CD4-positive, alpha-beta T cell treated with Interleukin-15 for 4 hours (primary cell): ENCODE measurements at regions not wholly inside any gene's neighbourhood (a gene's known extent, or its start where the extent isn't known, plus 50 kb on each side); places are given as distances from the start of the nearest gene placed in this dataset.

Experiments
- DNase-seq: peaks from one replicate; pipeline ENCODE4 v3.0.0-alpha.2; 2020; ENCODE audit warnings: low spot score

DNA sequence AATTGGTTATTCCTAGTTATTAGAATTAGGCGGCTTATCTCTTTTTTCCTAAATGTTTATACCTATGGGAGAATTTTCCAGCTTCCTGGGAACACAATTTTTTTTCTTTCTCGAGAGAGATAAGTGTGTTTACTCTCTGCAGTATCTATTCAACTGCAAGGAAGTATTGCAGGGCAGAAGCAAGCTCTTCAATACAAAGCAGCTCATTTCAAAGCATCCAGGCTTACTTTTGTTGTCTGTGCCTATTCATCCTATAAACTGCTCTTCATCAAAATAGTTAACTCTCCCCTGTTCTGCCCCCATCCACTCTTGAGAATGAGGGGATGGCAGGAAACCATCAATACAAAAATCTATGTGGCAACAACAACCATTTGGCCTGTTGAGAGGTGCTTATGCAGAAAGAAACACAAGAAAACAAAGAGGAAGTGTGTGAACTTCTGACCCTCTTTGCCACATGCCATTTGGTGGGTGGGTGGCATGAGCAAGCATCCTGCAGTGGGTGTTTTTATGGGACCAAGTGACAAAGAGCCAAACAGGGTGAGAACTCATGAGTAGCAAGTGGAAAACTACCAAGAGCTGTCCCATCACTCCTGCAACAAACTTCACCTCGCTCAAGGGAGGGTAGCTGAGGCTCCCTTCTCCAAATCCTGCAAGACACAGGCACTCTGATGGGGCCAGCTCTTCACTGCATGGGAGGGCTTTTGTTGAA is 50.6 kb upstream of the MRPS6 start:
- peak; percentile 10 for DNase-seq

DNA sequence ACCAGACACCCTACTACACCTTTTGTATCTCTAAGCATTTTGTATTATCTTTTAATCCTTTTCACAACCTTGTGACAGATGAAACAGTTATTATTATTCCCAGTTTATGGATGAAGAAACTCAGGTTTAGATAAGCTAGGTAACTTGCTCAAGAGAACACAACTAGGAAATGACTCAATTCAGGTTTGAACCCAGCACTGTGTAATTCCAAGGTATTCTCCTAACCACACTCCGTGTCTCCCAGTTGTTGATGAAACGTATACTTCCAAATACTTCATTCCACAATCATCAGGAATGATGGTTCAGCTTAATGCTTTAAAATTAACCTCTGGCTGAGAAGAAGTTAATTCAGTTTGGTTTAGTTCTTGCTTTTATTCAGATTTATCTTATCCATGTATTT is 51.7 kb upstream of the MRPS6 start:
- no peak for DNase-seq

DNA sequence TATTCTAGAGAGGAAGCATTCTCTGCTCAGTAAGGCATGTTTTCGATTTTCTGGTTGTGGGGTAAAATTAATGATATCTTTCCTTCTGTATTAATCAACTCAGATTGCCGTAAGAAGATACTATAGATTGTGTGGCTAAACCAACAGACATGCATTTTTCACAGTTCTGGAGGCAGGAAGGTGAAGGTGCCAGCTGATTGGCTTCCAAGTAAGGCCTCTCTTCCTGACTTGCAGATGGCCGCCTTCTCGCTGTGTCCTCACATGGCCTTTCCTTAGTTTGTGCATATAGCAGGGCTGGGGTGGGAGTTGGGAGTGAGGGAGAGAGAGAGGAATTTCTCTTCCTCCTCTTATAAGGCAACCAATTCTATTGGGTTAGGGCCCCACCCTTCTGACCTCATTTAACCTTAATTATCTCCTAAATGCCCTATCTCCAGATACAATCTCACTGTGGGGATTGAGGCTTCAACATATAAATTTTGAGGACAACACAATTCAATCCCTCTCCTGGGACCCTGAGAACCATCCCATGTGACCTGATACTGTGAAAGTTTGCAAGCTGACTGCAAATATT is 52.3 kb upstream of the MRPS6 start:
- no peak for DNase-seq

DNA sequence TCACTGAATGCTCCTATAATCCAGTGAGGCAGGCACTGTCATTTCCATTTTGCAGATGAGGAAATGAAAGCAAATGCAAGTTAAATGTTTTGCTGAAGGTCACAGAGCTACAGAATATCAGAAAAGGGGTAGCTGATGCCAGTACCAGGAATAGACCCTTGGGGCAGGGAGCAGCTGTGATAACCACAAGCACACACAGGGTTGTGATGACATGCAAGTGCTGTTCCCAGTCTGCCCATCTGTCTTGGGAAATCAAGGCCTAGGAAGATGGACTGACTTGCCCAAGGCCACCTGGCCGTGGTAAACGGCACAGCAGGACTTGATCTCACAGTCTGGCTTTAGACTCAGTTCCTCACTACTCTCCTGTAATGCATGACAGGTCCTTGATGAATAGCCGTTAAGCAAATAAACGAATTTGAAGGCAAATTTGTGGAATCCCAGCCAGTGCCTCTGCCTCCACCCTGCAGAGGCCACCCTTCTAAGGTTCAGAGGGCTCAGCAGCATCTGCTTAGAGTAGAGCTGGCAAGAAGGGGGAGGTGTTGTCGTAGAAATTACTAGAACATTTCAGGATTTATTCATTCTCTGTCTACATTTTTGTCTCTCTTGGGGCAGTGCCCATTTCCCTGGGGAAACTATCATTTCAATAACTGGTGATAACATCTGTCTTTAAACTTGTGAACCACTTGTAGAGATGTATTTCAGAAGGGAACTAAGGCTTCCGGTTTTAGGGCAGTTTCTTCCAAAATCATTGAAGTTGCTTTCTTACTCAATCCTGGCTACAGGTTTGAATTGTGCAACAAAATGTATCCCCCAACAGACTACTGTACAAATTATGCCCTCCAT is 53.2 kb upstream of the MRPS6 start:
- no peak for DNase-seq

DNA sequence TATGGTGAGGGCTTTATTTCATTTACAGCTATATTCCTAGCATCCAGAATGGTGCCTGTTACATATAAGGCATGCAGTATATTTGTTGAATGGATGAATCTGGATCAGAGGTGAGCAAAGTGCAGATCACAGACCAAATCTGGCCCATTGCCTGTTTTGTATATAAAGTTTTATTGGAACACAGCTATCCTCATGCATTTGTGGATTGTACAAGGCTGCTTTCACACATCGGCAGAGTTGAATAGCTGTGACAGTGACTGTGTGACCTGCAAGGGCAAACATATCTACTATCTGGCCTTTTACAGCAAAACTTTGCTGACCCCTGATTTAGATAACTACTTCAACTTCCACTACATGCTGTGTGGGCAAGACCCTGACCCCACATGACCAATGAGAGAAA is 54.0 kb upstream of the MRPS6 start:
- DNase-seq = no peak

DNA sequence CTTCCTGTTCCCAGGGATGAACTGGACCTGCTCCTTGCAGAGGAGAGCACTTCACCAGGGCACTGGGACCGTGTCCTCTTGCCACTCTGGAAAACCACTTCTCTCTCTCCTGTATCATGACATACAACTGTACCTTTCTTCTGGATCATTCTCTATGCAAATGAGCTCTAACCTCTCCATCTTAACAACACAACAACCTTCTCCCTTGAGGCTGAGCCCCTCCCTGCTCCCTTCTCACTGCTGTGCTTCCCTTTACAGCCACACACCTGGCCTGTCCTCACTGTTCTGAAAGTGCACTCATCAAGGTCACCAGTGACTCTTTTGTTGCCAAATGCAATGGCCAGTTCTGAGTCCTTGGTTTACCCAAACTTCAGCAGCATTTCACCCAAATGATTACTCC is 54.5 kb upstream of the MRPS6 start:
- no peak for DNase-seq

DNA sequence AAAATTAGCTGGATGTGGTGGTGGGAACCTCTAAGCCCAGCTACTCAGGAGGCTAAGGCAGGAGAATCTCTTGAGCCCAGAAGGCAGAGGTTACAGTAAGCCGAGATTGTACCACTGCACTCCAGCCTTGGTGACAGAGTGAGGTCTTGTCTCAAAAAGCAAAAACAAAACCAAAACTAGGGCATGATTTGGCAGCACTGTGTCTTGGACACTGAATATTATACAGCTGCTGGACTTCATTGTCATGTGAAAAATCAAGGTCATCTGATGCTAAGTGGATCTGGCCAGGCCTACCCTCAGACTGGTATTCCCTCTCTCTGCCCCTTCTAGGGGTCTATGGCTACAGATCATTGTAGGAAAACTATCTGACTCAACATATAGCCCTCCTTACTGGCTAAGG is 55.2 kb upstream of the MRPS6 start:
- DNase-seq = no peak

DNA sequence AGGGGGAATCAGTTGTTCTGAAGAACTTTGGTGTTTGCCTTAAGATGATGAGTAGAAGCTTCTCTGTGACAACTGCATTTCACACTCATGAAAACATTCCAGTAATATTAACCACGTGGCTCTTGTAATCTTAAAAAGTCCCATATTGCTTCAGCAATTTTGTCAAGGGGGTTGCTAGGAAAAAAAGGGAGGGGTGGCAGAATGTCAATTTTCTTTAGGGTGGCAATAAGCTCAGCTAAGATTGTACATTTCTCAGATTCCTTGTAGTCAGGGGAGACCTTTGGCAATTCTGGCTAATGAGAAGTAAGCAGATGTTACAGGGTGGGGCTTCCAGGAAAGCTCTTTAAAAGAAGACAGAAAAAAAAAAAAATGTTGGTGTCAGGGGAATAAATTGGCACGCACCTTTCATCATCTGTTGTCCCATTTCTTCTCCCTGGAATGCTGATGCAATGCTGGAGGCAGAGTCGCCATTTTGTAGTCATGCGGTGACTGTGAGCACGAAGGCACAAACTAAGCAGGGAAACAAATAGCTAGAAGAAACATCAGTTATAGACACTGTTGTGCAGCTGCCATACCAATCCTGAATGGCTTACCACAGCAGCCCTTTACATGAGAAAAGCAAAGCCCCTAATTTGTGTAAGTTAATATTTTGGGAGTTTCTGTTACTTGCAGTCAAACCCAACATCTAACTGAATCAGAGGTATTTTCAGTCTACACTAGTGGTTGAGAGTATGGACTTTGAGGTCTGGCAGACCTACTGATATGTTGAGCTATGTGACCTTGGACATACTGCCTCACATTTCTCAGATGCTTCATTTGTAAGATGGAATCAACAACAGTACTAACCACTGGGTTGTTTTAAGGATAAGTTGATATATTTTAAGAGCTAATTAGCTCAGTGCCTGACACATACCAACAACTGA is 56.1 kb upstream of the MRPS6 start:
- no peak for DNase-seq

DNA sequence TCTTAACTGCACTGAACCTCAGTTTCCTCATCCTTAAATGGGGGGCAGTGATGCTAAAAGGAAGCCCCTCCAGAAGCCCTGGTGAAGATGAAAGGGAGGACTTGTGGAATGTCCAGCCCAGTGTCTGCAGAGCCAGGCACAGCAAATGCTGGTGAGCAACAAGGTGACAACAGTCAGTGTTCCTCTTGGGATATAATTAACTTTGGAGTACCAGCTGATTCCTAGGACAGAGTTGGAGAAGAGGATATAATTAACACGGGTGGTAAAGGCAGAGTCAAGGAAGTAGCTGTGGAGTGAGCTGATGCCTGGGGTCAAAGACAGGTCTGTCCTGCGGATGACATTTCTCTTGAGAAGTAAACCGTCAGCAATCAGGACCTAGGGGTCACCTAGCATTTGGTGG is 60.7 kb upstream of the MRPS6 start:
- no peak for DNase-seq

DNA sequence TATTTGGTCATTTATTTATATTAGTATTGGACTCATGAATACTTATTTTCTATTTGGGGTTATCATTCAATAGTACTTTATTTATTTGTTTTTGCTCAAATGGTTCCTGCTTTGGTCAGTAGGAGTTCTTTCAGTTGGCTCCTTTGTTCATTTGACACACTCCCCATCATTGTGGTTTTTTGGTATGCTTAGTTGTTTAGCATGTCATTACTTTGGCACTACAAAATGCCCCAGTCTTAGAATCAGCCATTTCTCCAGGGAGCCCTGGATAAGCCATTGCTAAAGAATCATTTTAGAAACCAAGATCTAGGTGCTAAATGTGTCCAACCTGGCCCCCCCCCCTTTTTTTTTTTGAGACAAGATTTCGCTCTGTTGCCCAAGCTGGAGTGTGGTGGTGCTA is 61.7 kb upstream of the MRPS6 start:
- DNase-seq = no peak

DNA sequence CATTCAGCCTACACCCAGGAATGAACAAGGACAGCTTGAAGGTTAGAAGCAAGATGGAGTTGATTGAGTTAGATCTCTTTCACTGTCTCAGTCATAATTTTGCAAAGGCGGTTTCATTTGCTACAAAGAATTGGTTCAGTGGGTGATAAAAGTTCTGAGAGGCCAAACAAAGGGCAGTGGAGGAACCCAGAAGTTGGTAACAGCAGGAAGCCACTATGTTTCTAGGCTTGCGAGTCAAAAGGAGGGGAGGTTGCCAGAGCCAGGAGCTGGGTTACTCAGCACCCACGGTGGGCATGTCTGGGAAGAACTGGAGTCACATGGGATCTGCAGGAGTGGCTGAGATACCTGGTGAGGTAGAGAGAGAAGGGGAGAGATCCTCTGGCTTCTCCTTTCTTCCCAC is 64.2 kb upstream of the MRPS6 start:
- no peak for DNase-seq

DNA sequence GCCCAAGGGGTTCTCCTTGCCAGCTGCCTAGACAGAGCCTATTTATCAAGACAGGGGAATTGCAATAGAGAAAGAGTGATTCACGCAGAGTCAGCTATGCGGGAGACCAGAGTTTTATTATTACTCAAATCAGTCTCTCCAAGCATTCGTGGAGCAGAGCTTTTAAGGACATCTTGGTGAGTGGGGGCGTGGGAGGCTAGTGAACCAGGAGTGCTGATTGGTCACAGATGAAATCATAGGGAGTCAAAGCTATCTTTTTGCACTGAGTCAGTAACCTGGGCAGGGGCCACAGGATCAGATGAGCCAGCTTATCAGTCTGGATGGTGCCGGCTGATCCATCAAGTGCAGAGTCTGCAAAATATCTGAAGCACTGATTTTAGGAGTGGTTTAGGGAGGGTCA is 64.8 kb upstream of the MRPS6 start:
- no peak for DNase-seq

DNA sequence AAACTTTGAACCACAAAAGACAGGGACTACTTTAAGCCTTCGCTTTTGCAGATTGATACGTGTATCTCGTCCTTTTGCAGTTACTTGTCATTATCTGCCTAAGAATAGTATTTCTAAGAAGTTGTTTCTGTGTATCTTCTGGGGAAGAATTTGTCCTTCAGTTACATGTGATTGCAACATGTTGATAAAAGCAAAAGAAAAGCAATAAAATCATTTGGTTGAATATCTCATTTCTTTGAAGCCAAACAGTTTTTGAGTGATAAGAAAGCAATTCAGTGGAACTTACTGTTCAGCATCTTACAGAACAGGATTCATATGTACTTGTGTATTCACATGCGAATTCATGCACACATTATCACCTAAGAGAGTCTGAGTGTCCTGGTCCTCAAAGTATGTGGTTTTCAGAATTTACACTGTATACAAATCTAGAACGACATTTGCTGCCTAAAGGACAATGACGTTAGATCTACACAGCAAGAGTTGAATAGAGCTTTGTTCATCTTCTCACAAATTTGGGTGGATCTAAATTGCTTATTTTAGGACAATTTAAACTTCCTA is 66.7 kb upstream of the MRPS6 start:
- no peak for DNase-seq

DNA sequence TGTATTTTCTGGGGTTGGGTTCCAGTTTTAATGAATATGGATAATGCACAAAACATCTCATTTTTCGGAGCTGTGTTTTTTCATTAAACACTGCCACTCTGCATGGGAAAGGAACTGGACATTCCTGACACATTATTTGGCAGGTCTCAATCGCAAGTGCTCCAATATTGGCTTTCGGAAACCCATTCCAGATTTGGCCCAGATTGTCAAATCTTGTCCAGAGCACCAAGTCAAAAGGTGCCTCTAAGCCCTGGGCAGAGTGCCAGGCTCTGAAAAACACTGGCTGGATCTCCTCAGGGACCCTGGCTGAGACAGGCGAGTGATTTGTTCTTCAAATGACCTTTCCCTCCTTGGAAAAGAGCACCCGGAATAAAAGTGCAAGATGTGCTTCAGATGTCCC is 68.4 kb upstream of the MRPS6 start:
- DNase-seq = no peak

DNA sequence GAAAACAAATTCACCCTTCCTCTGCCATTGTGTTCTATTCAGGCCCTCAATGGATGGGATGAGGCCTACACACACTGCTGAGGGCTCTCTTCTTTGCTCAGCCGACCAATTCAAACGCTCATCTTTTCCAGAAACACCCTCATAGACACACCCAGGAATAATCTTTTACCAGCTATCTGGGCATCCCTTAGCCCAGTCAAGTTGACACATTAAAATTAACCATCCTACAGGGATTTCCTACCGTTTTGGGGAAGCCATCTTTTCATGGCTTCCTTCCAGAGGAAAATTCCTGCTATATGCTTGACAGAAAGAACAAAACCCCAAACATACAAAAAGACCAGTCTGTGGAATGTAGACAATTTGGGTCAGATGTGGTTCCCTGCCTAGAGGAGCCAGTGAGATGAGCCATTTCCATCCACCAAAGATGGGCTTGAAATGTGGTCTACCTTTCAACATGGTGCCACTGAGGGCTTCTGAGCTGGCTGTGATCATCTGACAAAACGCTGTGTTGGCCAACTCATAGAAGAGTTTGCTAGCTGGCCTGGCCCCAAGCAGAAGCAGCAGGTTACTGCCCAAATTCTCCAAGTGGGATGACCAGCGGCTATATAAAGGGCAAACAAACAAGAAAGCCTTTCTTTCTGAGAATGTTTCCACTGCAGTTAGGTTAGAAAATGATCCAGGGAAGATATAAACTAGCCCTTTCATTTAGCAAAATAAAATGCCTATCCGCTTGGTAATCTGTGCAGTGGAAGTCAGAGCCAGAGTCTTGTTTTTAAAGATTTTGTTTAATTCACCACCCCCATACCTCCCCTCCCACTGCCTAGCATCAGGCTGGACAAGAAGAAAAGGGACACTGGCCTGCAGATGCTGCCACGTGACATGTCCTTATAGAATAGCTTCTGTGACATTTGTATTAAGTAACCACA is 69.1 kb upstream of the MRPS6 start:
- no peak for DNase-seq

DNA sequence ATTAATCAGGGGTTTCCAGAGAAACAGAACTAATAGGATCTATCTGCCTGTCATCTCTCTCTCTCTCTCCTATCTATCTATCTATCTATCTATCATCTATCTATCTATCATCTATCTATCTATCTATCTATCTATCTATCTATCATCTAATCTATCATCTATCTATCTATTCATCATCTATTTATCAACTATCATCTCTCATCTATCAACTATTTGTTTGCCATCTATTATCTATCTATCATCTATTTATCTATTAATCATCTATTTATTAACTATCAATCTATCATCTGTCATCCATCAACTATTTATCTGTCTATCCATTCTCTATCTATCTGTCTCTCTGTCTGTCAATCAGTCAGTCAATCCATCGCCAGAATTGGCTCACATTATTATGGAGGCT is 70.0 kb upstream of the MRPS6 start:
- DNase-seq = no peak

DNA sequence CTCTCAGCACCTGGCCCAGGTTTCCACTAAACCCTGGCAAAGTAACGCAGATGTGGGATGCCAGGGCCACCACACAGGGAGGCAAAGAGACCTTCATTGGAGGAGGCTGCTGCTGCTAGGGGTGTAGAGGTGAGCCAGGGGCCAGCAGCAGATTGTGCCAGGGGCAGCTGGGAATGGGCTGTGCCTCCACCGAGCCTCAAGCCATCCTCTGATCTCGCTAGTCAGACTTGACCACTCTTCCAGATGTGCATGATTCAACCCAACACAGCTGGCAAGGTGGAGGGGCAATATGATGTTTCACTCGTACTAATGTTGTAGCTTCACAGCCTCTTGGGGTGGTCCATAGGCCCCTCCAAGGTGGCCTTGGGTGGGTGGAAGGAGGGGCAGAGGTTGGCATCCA is 73.0 kb upstream of the MRPS6 start:
- no peak for DNase-seq

DNA sequence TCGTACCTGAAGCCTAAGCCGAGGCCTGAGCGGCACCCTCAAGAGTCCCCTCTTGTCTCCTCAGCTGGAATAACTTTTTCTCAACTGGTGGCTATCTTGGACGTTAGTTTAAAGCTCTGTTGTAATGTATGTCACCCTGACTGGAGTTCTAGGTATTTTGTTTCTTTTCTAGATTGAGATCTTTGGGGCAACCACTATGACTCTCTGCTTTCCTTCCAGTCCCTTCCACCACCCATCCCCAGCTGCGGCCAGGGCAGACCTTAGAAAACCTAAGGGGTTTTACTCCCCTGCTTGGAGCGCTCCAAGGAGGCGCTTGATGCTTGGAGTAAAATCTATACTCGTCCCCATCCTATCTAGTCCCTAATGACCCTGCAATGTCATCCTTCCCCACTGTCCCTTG is 74.6 kb upstream of the MRPS6 start:
- no peak for DNase-seq

DNA sequence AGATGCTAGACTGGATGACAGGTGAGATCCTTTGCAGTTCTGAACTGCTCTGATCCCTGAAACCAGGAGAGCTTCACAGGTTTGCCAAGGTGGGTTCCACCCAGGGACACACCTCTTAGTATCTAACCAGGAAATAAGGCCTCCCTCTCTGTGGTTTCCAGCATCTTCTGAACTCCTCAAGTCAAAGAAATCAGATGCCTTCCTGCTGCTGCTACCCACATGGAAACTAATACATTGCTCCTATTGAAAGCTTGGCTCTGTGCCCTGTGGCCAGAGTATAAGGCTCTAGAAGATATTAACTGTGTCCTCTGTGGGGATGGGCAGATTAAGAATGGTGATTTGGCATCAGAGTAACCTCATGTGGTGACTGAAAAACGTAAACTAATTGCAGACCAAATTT is 75.0 kb upstream of the MRPS6 start:
- DNase-seq = no peak

DNA sequence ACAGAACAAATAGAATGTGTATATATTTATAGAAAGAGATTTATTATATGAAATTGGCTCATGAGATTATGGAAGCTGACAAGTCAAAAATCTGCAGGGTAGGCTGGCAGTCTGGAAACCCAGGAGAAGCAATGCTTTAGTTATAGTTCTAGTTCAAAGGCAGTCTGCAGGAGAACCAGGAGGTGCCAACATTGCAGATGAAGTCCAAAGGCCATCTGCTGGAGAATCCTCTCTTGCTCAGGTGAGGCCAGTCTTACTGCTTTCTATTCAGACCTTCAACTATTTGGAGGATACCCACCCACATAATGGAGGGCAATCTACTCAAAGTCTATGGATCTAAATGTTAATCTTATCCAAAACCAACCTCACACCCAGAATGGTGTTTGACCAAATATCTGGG is 75.9 kb upstream of the MRPS6 start:
- no peak for DNase-seq

DNA sequence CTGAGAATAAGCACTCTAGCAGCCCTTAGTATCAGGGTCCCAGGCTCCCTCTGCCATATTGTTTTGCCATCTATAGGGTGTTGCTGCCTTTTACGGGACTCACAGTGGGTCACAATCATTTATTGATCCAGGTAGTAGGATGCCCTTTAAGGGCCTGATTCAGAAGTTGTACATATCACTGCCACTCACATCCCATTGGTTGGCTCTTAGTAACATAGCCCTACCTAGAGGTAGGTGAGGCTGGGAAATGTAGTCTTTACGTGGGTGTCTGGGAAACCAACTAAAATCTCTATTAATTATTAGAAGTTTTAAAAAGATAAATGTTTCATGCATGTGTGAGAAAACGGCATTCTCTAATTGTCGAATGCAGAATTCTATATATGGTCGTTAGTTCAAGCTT is 78.8 kb upstream of the ATP5PO start:
- no peak for DNase-seq
